HCT116 (cell line): ENCODE measurements at regions not wholly inside any gene's neighbourhood (a gene's known extent, or its start where the extent isn't known, plus 50 kb on each side); places are given as distances from the start of the nearest gene placed in this dataset.

ENCODE experiments used
- ATAC-seq: fragments of 200-7000 bp; cut with Tn5 transposase; 2 replicates; pipeline ENCODE4 v1.9.1; 2020; ENCODE audit warnings: mild to moderate bottlenecking, moderate library complexity
- BruUV-seq: library from RNA; stranded (reverse); fragments of 400-500 nt; replicated peaks from 2 replicates; lab custom pipeline; 2021; lab: Mats Ljungman, UMichigan
- CTCF ChIA-PET: fragments of 300-600 bp; sonication (Branson Sonifier 250); formaldehyde crosslinking; loops from one replicate; lab custom pipeline; 2021; ENCODE audit warnings: antibody characterized with exemption; lab: Charles Lee
- POLR2A ChIA-PET: fragments of 300-600, 350-600 bp; sonication (Branson Sonifier 250); formaldehyde crosslinking; loops from one replicate; lab custom pipeline; 2021; ENCODE audit warnings: antibody characterized with exemption; lab: Charles Lee
- RAD21 ChIA-PET, 2 experiments: fragments of 300-600 bp; sonication (Branson Sonifier 250); formaldehyde crosslinking; loops; one replicate each; lab custom pipeline; 2023; ENCODE audit warnings: low total read pairs in 2 of 2; ENCODE audit not compliant: uncharacterized antibody in 2 of 2, unreplicated experiment in 2 of 2, low non-redundant PET in 1 of 2; lab: Charles Lee
- DNase-seq: peaks from one replicate; pipeline ENCODE4 v3.0.0-alpha.2; 2010; ENCODE audit warnings: low read depth, low spot score
- H2AFZ ChIP-seq: fragments of 200-600 bp; shearing (Covaris generic), sonication (generic); 2 replicates; pipeline ENCODE4 v1.6.1; 2017; ENCODE audit warnings: low read depth, mixed run types, mixed read lengths, antibody characterized with exemption, low read length; ENCODE audit not compliant: poor library complexity, severe bottlenecking
- H3K27ac ChIP-seq: 2 replicates; pipeline ENCODE4 v1.5.1; 2012; ENCODE audit warnings: low read depth, low read length
- H3K27me3 ChIP-seq: fragments of 200-600 bp; sonication (generic); 2 replicates; pipeline ENCODE4 v1.6.1; 2016; ENCODE audit warnings: mixed run types, low read length, mixed read lengths; ENCODE audit not compliant: insufficient read depth
- H3K36me3 ChIP-seq, 2 experiments: fragments of 200-500 bp in 1 of 2; fragments of 200-600 bp in 1 of 2; sonication (Bioruptor generic) in 1 of 2; sonication (generic) in 1 of 2; 2 replicates each; pipeline versions ENCODE4 v1.5.1 to v1.6.1; 2014 to 2016; ENCODE audit warnings: low read length in 2 of 2, inconsistent platforms in 1 of 2, mixed read lengths in 1 of 2, mixed run types in 1 of 2; ENCODE audit not compliant: insufficient read depth in 2 of 2, control insufficient read depth in 1 of 2
- H3K4me1 ChIP-seq, 2 experiments: fragments of 200-600 bp in 1 of 2; sonication (generic) in 1 of 2; 2 replicates each; pipeline versions ENCODE4 v1.5.1 to v1.6.1; 2012 to 2017; ENCODE audit warnings: low read length in 2 of 2, inconsistent platforms in 1 of 2, mild to moderate bottlenecking in 1 of 2, mixed read lengths in 1 of 2, mixed run types in 1 of 2, moderate library complexity in 1 of 2; ENCODE audit not compliant: insufficient read depth in 2 of 2, control insufficient read depth in 1 of 2
- H3K4me2 ChIP-seq: fragments of 200-600 bp; sonication (generic); 2 replicates; pipeline ENCODE4 v1.6.1; 2017; ENCODE audit warnings: mixed run types, low read length, mixed read lengths
- H3K4me3 ChIP-seq, 2 experiments: fragments of 200-600 bp in 1 of 2; sonication (generic) in 1 of 2; replicated peaks in 1 of 2; 2 replicates each; pipeline ENCODE4 v1.5.1; 2011 to 2016; ENCODE audit warnings: low read length in 2 of 2, control low read depth in 1 of 2, low read depth in 1 of 2, mild to moderate bottlenecking in 1 of 2, mixed read lengths in 1 of 2, mixed run types in 1 of 2
- H3K79me2 ChIP-seq: fragments of 200-600 bp; sonication (generic); 2 replicates; pipeline ENCODE4 v1.6.1; 2017; ENCODE audit warnings: mild to moderate bottlenecking, mixed run types, low read length, moderate library complexity, mixed read lengths; ENCODE audit not compliant: insufficient read depth
- H3K9ac ChIP-seq: fragments of 200-600 bp; sonication (generic); 2 replicates; pipeline ENCODE4 v1.6.1; 2016; ENCODE audit warnings: low read length, mixed read lengths
- H3K9me2 ChIP-seq: fragments of 200-600 bp; sonication (generic), shearing (Covaris generic); 2 replicates; pipeline ENCODE4 v1.6.1; 2017; ENCODE audit warnings: mixed run types, mild to moderate bottlenecking, moderate library complexity; ENCODE audit not compliant: insufficient read depth
- H3K9me3 ChIP-seq, 2 experiments: fragments of 200-500 bp in 1 of 2; fragments of 200-600 bp in 1 of 2; sonication (Bioruptor generic) in 1 of 2; sonication (generic) in 1 of 2; 2 replicates each; pipeline ENCODE4 v1.6.1; 2014 to 2017; ENCODE audit warnings: low read length in 2 of 2, mixed read lengths in 2 of 2, inconsistent platforms in 1 of 2, low read depth in 1 of 2, mild to moderate bottlenecking in 1 of 2, mixed run types in 1 of 2, moderate library complexity in 1 of 2; ENCODE audit not compliant: control insufficient read depth in 1 of 2, insufficient read depth in 1 of 2
- H4K20me1 ChIP-seq: fragments of 200-600 bp; sonication (generic), shearing (Covaris generic); 2 replicates; pipeline ENCODE4 v1.6.1; 2017; ENCODE audit warnings: mixed run types, mild to moderate bottlenecking, moderate library complexity; ENCODE audit not compliant: insufficient read depth
- CEBPB ChIP-seq: IDR thresholded peaks from 2 replicates; pipeline ENCODE4 v1.6.1; 2012; ENCODE audit warnings: low read depth
- ELF1 ChIP-seq: IDR thresholded peaks from 2 replicates; pipeline ENCODE4 v1.6.1; 2012; ENCODE audit warnings: low read depth, borderline replicate concordance
- EZH2phosphoT487 ChIP-seq: fragments of 200-600 bp; IDR thresholded peaks from 2 replicates; pipeline ENCODE4 v1.6.1; 2018; ENCODE audit warnings: antibody characterized with exemption, borderline replicate concordance
- JUND ChIP-seq: IDR thresholded peaks from 2 replicates; pipeline ENCODE4 v1.6.1; 2012
- POLR2AphosphoS5 ChIP-seq: IDR thresholded peaks from 2 replicates; pipeline ENCODE4 v1.6.1; 2011; ENCODE audit warnings: mild to moderate bottlenecking, low read depth, low read length, moderate library complexity
- SRF ChIP-seq: IDR thresholded peaks from 2 replicates; pipeline ENCODE4 v1.6.1; 2012; ENCODE audit warnings: low read depth
- YY1 ChIP-seq: IDR thresholded peaks from 2 replicates; pipeline ENCODE4 v1.6.1; 2011; ENCODE audit warnings: low read length, low read depth, moderate library complexity, mild to moderate bottlenecking; ENCODE audit not compliant: insufficient replicate concordance; ENCODE audit errors: extremely low read depth
- ZFX ChIP-seq: fragments of 450-650 bp; IDR thresholded peaks from 2 replicates; pipeline ENCODE4 v1.6.1; 2017
- ZNF274 ChIP-seq: fragments of 200-500 bp; sonication (Bioruptor generic); IDR thresholded peaks from 2 replicates; pipeline ENCODE4 v1.6.1; 2014; ENCODE audit warnings: mild to moderate bottlenecking, low read depth, low read length, inconsistent platforms
- intact Hi-C: fragments of 100-400 bp; cut with micrococcal nuclease; formaldehyde crosslinking; loops from 2 replicates; pipeline ENCODE4 v1.10.0; 2022
- TF ChIP-seq, protein P1 (sequence below): IDR thresholded peaks from 2 replicates; pipeline ENCODE4 v1.6.1; 2011; ENCODE audit warnings: mild to moderate bottlenecking, low read length, moderate library complexity; ENCODE audit not compliant: insufficient replicate concordance; ENCODE audit errors: extremely low read depth
- TF ChIP-seq, protein P2 (sequence below): IDR thresholded peaks from 2 replicates; pipeline ENCODE4 v1.6.1; 2012

DNA sequence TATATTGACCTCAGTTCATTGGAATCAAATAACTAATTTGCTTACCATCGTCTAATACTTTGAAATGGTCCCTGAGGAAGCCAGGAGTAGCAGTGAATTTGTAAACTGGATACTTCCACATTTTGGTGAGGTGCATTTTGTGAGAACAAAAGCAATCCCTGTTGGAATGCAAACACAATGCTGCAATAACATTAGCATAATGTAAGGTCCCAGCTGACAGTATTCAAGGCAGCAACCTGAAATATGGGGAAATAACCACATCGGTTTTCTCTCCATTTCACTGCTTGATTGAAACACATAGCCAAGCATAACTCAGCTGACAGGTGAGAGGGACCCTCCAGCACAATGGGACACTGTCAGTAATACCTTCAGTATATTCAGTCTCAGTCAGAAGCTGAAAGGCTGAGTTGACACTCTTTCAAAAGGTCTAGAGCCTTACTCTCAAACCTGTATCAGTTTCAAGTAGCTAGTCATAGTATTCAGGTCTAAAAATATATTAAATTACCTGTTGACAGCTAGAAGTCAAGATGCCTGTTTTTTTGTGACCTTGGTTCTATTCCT, 1311.9 kb upstream of the NRXN1 start:
- Histone ChIP-seq H3K4me3 (no peak overlapping the region), H3K9me3 (no peaks in the 10 kb centered on the region), H3K27me3 (no peaks in the 10 kb centered on the region), H3K4me1 (no peaks in the 10 kb centered on the region), H3K79me2 (no peaks in the 10 kb centered on the region), H4K20me1 (no peaks in the 10 kb centered on the region), H3K27ac (no peak overlapping the region), H2AFZ (no peak overlapping the region), H3K9me2 (no peaks in the 10 kb centered on the region), H3K4me2 (no peak overlapping the region), H3K9ac (no peak overlapping the region), H3K36me3 (no peaks in the 10 kb centered on the region)
- no TSS peak for BruUV-seq
- intact Hi-C loops: no loop called here
- RAD21 ChIA-PET: no interaction called here
- TF ChIP-seq, protein P1, sequence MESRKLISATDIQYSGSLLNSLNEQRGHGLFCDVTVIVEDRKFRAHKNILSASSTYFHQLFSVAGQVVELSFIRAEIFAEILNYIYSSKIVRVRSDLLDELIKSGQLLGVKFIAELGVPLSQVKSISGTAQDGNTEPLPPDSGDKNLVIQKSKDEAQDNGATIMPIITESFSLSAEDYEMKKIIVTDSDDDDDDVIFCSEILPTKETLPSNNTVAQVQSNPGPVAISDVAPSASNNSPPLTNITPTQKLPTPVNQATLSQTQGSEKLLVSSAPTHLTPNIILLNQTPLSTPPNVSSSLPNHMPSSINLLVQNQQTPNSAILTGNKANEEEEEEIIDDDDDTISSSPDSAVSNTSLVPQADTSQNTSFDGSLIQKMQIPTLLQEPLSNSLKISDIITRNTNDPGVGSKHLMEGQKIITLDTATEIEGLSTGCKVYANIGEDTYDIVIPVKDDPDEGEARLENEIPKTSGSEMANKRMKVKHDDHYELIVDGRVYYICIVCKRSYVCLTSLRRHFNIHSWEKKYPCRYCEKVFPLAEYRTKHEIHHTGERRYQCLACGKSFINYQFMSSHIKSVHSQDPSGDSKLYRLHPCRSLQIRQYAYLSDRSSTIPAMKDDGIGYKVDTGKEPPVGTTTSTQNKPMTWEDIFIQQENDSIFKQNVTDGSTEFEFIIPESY: no peak
- no peak for TF ChIP-seq JUND
- no peak for TF ChIP-seq SRF
- TF ChIP-seq POLR2AphosphoS5: no peak
- TF ChIP-seq ZFX: no peak
- TF ChIP-seq CEBPB: no peak
- TF ChIP-seq ZNF274: no peak
- TF ChIP-seq ELF1: no peak
- no peak for TF ChIP-seq YY1
- no peak for TF ChIP-seq EZH2phosphoT487
- TF ChIP-seq, protein P2, sequence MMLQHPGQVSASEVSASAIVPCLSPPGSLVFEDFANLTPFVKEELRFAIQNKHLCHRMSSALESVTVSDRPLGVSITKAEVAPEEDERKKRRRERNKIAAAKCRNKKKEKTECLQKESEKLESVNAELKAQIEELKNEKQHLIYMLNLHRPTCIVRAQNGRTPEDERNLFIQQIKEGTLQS: no peak
- CTCF ChIA-PET: no interaction called here
- POLR2A ChIA-PET: no interaction called here
- ATAC-seq (no peak), DNase-seq (no peak)
